OCI-LY7 (cell line): ENCODE measurements at regions not wholly inside any gene's neighbourhood (a gene's known extent, or its start where the extent isn't known, plus 50 kb on each side); places are given as distances from the start of the nearest gene placed in this dataset.
"Not testable (repeated sequence)": the region's sequence is repeated elsewhere in the genome, so short reads cannot be mapped to it uniquely, and the experiment has no call there.

Source experiments
- BruUV-seq: library from RNA; stranded (reverse); fragments of 400-500 nt; replicated peaks from 2 replicates; lab custom pipeline; 2021; lab: Mats Ljungman, UMichigan
- CTCF ChIA-PET: fragments of 300-600 bp; sonication (Branson Sonifier 250); formaldehyde crosslinking; loops from one replicate; lab custom pipeline; 2022; ENCODE audit warnings: antibody characterized with exemption; ENCODE audit not compliant: unreplicated experiment; lab: Charles Lee
- POLR2A ChIA-PET: fragments of 300-600 bp; sonication (Branson Sonifier 250); formaldehyde crosslinking; loops from one replicate; lab custom pipeline; 2022; ENCODE audit warnings: antibody characterized with exemption; lab: Charles Lee
- DNase-seq: peaks from one replicate; pipeline ENCODE4 v3.0.0-alpha.2; 2015; ENCODE audit warnings: low spot score
- H2AFZ ChIP-seq: fragments of 200-600 bp; sonication (generic), shearing (Covaris generic); 2 replicates; pipeline ENCODE4 v1.6.1; 2014; ENCODE audit warnings: mild to moderate bottlenecking, antibody characterized with exemption, low read length, moderate library complexity
- H3K27ac ChIP-seq: fragments of 200-600 bp; sonication (generic); 2 replicates; pipeline ENCODE4 v1.5.1; 2014; ENCODE audit warnings: mixed run types, low read depth, mild to moderate bottlenecking, moderate library complexity, low read length, inconsistent platforms; ENCODE audit not compliant: poor library complexity, severe bottlenecking
- H3K36me3 ChIP-seq: fragments of 200-600 bp; sonication (generic); 2 replicates; pipeline ENCODE4 v1.6.1; 2014; ENCODE audit warnings: mild to moderate bottlenecking, antibody characterized with exemption, low read length, moderate library complexity, mixed read lengths; ENCODE audit not compliant: insufficient read depth
- H3K4me1 ChIP-seq: fragments of 200-600 bp; sonication (generic); 2 replicates; pipeline ENCODE4 v1.5.1; 2014; ENCODE audit warnings: mild to moderate bottlenecking, low read length; ENCODE audit not compliant: insufficient read depth, poor library complexity, severe bottlenecking
- H3K4me2 ChIP-seq: fragments of 200-600 bp; sonication (generic); 2 replicates; pipeline ENCODE4 v1.6.1; 2014; ENCODE audit warnings: mild to moderate bottlenecking, low read length
- H3K4me3 ChIP-seq: fragments of 200-600 bp; sonication (generic); 2 replicates; pipeline ENCODE4 v1.5.1; 2014; ENCODE audit warnings: mild to moderate bottlenecking, low read depth, low read length; ENCODE audit not compliant: poor library complexity, severe bottlenecking
- H3K79me2 ChIP-seq: fragments of 200-600 bp; sonication (generic); 2 replicates; pipeline ENCODE4 v1.6.1; 2016; ENCODE audit warnings: low read depth, mild to moderate bottlenecking, low read length, moderate library complexity, mixed read lengths; ENCODE audit not compliant: insufficient read depth
- H3K9me2 ChIP-seq: fragments of 200-600 bp; sonication (generic); 2 replicates; pipeline ENCODE4 v1.6.1; 2016; ENCODE audit warnings: mild to moderate bottlenecking, low read length, mixed read lengths; ENCODE audit not compliant: insufficient read depth
- H3K9me3 ChIP-seq: fragments of 200-600 bp; sonication (generic); 2 replicates; pipeline ENCODE4 v1.6.1; 2014; ENCODE audit warnings: mild to moderate bottlenecking, mixed run types, low read length, mixed read lengths
- H4K20me1 ChIP-seq: fragments of 200-600 bp; sonication (generic); 2 replicates; pipeline ENCODE4 v1.6.1; 2014; ENCODE audit warnings: mild to moderate bottlenecking, antibody characterized with exemption, low read length, moderate library complexity, mixed read lengths; ENCODE audit not compliant: insufficient read depth
- EZH2phosphoT487 ChIP-seq: fragments of 200-600 bp; sonication (generic); IDR thresholded peaks from 2 replicates; pipeline ENCODE4 v1.6.1; 2018; ENCODE audit warnings: low read depth, borderline replicate concordance, mild to moderate bottlenecking, mixed run types, antibody characterized with exemption, low read length, moderate library complexity, mixed read lengths
- intact Hi-C: fragments of 100-400 bp; cut with micrococcal nuclease; formaldehyde crosslinking; loops from one replicate; pipeline ENCODE4 v1.10.0; 2022; ENCODE audit not compliant: unreplicated experiment
- TF ChIP-seq, protein P1 (sequence below): fragments of 200-600 bp; sonication (generic); conservative IDR thresholded peaks from 2 replicates; pipeline ENCODE4 v1.5.1; 2014; ENCODE audit warnings: mild to moderate bottlenecking, antibody characterized with exemption, low read length, moderate library complexity, mixed read lengths

DNA sequence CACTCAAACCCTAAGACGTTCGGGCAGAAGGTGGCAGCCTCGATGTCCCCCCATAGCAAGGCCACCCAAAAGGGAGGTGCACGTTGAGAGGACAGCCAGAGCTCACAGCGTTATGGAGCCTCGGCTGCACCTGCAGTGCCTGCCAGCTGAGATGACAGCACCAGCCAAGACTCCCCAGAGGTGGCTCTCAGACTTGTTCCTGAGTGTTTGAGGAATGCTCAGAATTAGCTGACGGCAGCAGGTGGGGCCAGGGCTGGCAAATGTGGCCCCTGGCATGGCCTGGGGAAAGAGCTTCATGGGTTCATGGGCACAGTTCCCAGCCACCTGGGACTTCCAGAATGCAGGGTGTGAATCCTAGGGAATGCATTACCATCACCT lies 177.8 kb downstream of the KLF13 start:
- Histone ChIP-seq H4K20me1 (no peaks in the 10 kb centered on the region), H2AFZ (no peak overlapping the region), H3K4me3 (no peak overlapping the region), H3K27ac (no peak overlapping the region), H3K4me1 (peaks cover 5% of the 10 kb centered on the region), H3K36me3 (no peaks in the 10 kb centered on the region), H3K9me3 (no peaks in the 10 kb centered on the region), H3K9me2 (no peaks in the 10 kb centered on the region), H3K79me2 (no peaks in the 10 kb centered on the region), H3K4me2 (no peak overlapping the region)
- no TSS peak for BruUV-seq
- CTCF ChIA-PET, result interaction anchor here (0.5 kb wide), 1 partner anchor 12 kb away, joined by 3 read pairs; no protein-coding TSS in a partner anchor
- intact Hi-C loops, result no loop called here
- POLR2A ChIA-PET, result no interaction called here
- TF ChIP-seq EZH2phosphoT487, result no peak
- TF ChIP-seq, protein P1, sequence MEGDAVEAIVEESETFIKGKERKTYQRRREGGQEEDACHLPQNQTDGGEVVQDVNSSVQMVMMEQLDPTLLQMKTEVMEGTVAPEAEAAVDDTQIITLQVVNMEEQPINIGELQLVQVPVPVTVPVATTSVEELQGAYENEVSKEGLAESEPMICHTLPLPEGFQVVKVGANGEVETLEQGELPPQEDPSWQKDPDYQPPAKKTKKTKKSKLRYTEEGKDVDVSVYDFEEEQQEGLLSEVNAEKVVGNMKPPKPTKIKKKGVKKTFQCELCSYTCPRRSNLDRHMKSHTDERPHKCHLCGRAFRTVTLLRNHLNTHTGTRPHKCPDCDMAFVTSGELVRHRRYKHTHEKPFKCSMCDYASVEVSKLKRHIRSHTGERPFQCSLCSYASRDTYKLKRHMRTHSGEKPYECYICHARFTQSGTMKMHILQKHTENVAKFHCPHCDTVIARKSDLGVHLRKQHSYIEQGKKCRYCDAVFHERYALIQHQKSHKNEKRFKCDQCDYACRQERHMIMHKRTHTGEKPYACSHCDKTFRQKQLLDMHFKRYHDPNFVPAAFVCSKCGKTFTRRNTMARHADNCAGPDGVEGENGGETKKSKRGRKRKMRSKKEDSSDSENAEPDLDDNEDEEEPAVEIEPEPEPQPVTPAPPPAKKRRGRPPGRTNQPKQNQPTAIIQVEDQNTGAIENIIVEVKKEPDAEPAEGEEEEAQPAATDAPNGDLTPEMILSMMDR, result no peak
- no peak for DNase-seq

- POLR2A ChIA-PET, H4K20me1 ChIP-seq, H3K4me3 ChIP-seq, H3K4me2 ChIP-seq, H3K27ac ChIP-seq, H3K4me1 ChIP-seq, H3K36me3 ChIP-seq, DNase-seq, intact Hi-C loops, H2AFZ ChIP-seq, BruUV-seq, CTCF ChIA-PET, H3K79me2 ChIP-seq, H3K9me2 ChIP-seq, H3K9me3 ChIP-seq: not testable (repeated sequence)
These were observed 180.9 kb downstream of the KLF13 start for GRCh38 chr15:31507573-31507972.

DNA sequence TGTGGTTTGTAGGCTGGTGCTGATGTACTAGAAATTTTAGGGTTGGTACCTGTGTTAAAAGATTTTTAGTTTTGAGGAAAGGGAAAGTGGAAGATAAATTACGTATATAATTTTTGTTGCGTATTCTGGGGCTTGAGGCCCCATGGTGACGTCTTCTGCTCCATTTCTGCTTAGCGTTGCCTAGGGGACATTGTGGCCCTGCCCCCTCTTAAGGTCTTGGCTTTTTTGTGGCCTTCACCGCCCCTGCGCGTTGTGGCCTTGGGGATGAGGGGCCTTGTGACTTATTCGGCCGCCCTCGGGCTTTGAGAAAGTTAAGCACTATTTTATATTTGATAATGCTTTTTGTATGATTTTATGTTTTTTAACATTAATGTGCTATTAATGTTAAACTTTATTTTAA lies 182.0 kb downstream of the KLF13 start:
- H3K9me3 ChIP-seq, result no peaks in the 10 kb centered on the region
- H4K20me1 ChIP-seq, result no peaks in the 10 kb centered on the region
- no peaks in the 10 kb centered on the region for H3K79me2 ChIP-seq
- H3K9me2 ChIP-seq, result no peaks in the 10 kb centered on the region
- no peak overlapping the region for H3K4me3 ChIP-seq
- no peaks in the 10 kb centered on the region for H3K36me3 ChIP-seq
- BruUV-seq, result no TSS peak
- CTCF ChIA-PET, result no interaction called here
- H3K4me1 ChIP-seq, result no peaks in the 10 kb centered on the region
- TF ChIP-seq, protein P1, result no peak
- TF ChIP-seq EZH2phosphoT487, result no peak
- DNase-seq, result no peak
- no peak overlapping the region for H3K27ac ChIP-seq
- no peak overlapping the region for H2AFZ ChIP-seq
- no peak overlapping the region for H3K4me2 ChIP-seq
- intact Hi-C loops, result no loop called here
- POLR2A ChIA-PET, result no interaction called here
